HG03159 (cell line): ENCODE measurements at regions not wholly inside any gene's neighbourhood (a gene's known extent, or its start where the extent isn't known, plus 50 kb on each side); places are given as distances from the start of the nearest gene placed in this dataset.

Source experiments
- ATAC-seq: cut with Tn5 transposase; IDR thresholded peaks from one replicate; pipeline ENCODE4 v1.9.1; 2021; ENCODE audit warnings: mild to moderate bottlenecking, moderate library complexity; ENCODE audit not compliant: unreplicated experiment

DNA sequence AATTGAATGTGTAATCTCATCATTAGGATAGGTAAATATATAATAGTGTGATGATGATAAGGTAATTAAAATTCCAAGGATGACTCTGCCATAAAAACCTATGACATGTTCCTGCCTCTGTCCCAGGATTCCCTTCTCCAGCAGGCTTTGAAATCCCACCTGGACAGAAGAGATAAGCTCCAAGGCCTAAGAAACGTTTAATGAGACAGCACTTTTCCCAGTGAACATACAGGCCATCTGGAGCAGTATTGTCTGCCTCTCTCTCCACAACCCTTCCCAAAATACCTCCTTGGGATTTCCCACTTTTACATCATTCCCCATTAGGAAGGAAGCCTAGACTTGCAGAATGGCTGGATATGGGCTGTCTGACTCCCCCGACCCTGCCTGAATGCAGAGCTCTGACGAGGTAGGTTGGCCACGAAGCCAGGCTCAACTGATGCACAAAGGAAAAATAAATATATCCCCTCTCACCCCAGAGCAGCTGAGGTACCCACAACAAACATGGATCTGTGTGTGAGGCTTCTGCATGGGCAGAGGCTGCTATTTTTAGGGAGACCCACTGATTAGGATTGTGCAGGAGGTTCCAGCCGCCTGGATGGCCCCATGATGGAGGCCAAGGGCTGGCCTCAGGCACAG lies 71.0 kb downstream of the TMPRSS5 start:
- ATAC-seq: no peak

DNA sequence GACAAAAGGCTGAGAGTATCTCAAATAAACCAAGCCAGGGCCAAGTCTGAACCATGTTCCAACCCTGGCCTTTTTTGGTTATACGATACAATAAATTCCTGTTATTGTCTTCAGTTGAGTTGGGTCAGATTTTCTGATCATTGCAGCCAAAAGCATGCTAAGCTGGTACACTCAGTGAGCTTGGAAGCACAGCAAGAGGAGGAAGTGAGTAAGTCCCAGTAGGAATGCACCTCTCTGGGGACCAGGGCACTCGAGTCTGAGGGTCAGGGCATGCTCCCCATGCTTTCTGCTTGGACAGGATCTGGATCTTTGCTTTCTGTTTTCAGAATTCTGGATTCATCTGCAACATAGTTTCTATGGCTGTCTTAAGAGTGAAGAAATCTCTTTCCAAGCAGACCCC lies 73.1 kb downstream of the TMPRSS5 start:
- no peak for ATAC-seq

DNA sequence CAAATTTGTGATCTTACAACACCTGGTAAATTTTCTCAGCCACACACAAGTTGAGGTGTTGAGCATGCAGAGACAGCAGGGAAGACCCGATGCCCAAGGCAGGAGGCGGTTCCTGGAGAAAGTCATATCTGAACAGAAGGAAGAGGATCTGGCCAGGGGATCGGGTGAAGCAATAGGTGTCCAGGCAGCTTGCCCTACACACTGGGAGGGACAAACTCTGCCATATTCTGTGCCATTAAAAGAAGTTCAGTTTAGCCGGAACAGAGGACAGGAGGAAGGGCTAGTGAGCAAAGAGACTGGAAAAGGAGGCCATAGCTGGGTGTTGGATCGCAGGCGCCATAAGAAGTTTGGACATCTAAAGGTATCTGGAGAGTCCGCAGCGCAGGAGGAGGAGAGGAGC lies 76.5 kb downstream of the TMPRSS5 start:
- no peak for ATAC-seq

DNA sequence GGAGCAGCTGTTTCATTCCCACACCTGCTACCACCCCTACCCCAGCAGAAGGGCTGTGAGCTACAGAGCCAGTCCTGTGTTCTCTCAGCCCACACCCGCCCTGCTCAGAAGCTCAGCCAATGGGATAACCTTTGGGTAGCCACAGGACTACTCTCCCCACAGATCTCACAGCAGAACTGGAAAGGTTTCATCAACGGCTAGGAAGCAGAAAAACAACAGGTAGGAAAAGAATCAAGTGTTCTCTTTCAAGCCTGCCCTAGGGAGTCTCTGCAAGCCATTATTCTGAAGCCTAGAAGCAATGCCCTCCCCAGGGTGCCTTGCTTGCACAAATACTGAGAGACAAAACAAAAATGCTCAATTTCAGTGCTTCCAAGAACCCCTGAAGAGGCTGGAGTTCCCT lies 77.2 kb downstream of the TMPRSS5 start:
- ATAC-seq: no peak

DNA sequence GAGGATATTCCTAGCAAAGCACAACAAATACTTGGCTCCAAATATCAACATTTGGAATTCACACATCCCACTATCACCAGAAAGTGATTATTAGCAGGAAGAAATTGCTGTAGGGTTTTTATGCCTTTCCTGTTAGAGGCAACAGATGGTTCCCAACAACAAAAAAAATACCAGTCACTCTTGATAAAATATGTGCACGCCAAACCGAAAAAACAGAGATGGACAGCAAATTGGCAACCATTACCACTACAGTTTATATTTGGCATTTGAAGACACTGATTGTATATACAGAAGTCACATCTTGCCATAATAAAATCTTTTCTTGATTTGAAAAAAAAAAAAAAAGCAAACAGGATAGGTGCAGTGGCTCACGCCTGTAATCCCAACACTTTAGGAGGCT lies 78.2 kb downstream of the TMPRSS5 start:
- ATAC-seq: no peak

DNA sequence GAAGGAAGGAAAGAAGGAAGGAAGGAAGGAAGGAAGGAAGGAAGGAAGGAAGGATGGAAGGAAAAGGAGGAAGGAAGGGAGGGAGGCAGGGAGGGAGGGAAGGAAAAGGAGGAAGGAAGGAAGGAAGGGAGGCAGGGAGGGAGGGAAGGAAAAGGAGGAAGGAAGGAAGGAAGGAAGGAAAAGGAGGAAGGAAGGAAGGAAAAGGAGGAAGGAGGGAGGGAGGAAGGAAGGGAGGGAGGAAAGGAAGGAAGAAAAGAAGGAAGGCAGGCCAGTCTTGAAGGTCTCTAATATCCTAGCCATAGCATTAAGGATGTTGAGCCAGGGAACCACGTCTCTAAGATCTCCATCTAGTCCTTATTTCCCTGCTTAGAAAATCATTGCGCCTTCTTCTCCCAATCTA lies 78.8 kb downstream of the TMPRSS5 start:
- ATAC-seq: no peak

DNA sequence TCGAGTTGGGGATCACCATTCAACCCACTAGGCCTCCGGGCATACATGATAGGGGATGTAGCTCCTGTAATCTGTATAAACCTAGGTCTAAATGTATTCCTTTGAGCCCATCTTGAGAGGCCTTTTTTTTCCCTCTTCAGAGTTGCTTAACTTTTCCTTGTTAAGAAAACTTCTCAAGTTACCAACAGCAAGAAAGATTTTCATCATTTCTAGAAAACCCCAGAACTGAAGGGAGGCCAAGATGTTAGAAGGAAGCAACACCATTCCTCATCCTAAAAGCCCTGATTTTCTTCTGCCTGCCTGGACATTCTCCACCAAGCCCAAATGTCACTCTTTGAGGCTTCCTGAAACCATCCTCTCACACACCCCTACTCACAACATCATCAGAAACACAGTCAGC lies 79.4 kb downstream of the TMPRSS5 start:
- ATAC-seq: no peak

DNA sequence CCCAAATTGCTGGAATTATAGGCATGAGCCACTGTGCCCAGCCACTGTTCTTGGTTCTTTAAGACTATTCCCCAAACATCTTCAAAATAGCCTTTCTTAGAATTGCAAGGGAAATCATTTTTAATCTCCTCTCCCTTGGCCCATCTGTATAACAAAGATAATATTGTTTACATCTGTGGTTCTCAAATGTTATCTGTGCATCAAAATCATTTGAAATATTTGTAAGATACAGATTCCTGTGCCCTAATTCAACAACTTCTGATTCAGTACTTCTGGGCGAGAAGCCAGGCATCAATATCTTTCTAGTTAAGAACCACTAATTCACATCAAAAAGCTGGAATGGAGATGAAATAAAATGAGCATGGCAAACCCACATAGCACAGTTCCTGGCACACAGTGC lies 83.0 kb downstream of the TMPRSS5 start:
- ATAC-seq: no peak

DNA sequence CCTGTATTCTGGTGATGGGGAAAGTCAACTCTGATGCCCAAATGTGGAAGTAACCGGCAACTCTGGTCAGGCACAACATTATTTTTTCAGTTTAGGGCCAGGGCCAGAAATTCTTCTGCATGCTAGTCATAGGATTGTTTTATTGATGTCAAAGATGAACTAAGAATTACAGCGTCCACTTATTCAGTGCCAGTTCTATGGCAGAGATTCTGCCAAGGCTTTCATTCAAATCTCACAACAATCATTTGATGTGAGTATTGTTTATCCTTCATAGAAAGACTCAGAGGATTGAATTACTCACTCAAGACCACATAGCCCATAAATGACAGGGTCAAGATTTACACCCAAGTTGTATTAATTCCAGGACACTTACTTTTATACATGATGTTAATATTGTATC lies 87.7 kb downstream of the TMPRSS5 start:
- ATAC-seq: no peak

DNA sequence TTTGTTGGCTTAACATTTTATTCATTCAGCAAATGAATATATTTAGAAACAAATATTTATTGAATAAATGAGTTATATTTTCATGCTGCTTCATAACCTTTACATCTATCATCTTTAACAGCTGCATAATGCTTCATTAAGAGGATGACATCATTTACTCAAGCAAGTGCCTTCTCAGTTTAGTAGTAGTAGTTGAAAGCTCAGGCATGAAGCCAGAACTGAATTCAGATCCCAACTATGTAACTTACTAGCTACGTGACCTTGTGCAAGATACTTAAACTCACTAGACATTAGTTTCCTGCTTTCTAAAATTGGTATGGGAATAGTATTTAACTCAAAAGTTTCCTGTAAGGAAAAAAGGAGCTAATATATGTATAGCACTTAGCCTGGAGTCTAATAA lies 90.3 kb downstream of the TMPRSS5 start:
- no peak for ATAC-seq

DNA sequence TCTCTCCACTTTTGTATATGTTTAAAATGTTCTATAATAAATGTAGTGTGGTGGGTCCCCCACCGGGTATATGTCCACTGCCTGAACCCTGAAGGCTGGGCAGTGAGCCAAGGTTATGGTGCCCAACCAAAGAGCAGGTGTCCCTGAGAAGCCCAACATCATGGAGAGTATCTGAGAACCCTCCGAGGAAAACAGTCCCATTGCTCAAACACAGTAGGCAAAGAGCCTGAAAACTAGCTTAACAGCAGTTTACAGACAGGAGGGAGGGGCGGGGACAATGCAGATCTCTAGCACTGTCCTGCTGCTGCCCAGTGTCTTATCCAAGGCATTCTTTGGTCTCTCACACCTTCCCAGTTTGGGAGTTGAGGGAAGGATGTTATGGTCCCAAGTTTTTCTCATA lies 91.0 kb downstream of the TMPRSS5 start:
- ATAC-seq: no peak

DNA sequence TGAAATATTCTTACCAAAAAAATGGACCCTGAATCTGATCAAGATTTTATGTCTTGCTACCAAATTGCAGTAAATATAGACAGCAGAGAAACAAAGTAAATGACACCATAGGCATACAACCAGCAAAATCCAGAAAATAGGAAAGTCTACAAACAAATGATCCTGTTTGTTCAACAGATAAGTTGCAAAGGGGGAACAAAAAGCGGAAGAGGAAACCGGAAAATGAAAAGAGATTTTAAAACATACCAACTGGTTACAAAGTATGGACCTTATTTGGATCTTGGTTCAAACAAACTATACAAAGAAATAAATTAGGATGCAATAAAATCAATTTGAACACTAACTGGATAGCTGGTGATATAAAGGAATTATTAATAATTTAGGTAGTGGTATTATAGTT lies 92.0 kb downstream of the TMPRSS5 start:
- ATAC-seq: no peak

DNA sequence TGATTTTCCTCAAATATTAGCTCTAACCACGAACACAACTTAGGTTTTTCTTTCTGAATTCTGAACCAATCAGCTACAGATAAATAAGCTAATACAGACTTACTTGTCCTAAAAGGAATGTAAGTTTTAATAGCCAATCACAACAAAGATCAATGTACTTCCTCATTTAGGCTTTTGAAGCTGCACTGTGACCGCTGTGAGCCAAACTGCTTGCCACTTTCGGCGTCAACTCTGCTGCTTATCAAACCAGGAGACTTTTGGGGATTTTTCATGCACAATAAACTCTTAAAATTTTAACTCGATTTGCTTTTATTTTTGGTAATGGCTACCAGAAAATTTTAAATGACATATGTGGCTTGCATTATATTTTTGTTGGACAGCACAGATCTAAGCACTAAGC lies 92.5 kb downstream of the TMPRSS5 start:
- ATAC-seq: no peak

DNA sequence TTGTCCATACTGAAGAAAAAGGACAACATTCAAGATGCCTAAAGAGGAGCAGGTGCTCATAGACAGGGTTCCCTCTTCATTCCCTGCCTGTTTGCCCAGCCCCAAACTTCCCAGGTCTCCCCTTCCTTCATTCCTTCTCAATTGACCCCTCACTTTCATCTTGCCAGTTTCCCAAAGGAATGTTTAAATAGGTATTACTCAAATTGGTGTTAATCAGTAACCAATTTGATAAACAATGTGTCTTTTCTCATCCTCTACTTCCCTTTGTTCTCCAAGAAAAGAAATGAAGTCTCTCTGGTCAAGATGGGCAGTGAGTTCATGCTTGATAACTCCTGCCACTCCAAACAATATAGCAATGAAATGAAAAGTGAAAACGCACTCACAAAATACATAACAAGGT lies 101.9 kb downstream of the TMPRSS5 start:
- no peak for ATAC-seq

DNA sequence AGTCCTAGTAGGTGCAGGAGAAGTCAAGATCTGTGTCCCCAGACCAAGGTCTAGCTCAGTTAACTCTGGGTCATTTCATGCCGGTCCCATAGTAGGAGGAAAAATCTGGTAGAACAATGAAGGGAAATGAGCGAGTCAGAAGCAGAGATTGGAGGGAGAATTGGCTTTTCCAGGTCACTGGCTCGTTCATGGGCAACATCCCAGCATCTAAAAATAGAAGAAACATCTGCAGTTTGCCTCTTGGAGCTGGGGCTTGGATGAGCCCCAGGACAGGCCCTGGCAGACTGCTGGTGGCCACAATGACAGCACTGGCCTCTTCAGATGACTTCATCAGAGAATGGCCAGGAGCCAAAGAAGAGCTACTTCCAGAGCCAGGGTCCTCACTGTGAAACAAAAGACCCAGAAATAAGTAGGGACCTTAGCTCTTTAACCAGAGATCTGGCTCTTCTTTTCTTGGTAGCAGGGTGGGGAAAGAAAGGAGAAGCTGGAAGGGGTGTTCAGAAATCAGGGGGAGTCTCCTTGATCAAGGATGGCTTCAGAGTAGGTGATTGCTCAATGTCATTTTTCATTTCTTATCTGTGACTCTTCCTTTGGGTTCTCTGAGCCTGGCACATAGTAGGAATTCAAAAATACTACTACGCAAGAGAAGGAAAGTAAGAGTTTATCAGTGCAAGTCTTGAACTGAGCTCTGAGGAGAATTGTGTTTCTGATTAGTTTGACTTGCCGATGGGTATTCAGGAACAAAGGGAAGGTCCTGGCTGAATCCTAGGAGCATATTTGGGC lies 102.6 kb downstream of the TMPRSS5 start:
- no peak for ATAC-seq

DNA sequence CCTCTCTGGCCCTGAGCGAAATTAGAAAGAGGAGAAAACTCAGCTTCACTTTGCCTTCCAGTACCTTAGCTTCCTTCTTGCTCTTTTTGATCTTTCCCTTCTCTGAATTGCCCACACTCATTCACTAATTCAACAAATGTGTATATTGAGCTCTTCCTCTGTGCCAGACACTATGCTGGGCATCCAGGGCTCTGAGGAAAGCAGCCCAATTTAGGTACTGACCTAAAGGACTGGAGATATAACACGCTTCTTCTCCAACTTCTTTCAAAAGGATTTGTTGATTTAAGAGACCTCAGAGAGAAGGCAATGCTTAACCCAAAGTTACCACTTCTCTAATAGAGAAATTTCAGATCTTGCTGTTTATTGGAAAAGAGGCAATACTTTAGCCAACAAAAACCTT lies 103.6 kb downstream of the TMPRSS5 start:
- no peak for ATAC-seq

DNA sequence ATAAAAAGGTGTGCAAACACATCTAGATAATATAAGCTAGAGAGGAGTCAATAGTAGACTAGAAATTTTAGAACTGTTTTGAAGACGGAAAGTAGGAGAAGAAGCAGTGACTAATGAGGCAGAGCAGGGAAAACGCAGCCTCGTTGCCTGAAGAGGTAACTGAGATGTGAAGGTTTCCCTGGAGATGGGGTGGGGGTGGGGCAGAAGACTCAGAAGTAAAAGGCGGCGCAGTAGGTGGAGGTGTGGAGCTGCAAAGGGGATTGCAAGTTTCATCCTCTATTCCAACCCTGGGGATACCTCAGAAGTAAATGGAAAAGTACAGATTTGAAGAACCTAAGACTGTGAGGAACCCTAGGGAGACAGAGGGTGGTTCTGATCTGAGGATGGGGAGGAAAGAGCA lies 109.5 kb downstream of the TMPRSS5 start:
- ATAC-seq: no peak

DNA sequence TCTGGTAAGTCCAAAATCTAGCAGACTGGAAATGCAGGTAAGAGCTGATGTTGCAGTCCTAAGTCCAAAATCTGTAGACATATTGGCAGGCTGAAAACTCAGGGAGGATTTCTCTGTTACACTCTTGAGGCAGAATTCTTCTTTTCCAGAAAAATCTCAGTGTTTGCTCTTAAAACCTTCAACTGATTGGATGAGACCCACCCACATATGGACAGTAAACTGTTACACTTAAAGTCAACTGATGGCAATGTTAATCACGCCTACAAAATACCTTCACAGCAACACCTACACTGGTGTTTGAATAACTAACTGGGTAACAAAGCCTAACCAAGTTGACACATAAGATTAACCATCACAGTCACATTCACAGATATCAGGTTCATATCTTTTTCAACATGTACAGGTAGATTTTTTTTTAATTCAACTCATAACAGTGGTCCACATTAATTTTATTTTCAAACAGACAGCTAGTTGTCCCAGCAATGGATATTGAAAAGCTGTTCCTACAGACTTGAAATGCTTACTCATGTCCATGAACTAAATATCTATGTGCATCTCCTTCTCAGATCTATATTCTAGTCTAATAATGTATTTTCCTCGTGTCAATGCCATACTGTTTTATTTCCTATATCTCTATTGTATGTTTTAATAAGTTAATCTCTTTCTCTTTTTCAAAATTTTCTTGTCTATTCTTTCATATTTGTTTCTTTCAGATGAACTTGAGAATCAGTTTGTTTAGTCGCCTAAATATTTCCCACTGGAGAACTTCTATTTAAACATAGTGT lies 110.1 kb downstream of the TMPRSS5 start:
- ATAC-seq: no peak

DNA sequence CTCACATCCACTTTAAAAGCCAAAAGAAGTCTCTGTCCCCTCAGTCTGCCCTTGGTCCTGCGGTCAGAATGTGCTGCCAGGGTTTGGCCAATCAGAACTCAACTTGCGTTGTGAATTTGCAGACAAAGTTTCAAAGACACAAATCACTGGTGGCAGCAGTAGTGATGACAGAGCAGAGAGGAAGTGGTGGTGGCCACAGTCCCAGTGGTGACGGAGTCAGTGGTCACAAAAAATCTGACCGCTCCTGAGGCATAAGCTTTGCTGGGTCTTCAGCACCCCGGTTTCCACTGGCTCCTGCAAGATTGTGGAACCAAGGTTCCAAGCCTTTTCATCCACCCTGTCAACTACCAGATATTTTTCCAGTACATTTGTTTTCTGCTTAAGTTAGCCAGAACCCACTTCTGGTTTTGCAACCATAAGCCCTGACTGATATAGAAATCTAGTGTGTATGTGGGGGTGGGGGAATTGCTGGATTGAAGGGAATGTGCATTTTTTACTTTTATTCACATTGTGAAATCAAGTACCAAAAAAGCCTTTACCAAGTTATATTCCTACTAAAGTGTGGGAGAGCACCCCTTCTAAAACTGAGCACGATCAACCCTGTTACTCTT lies 112.3 kb downstream of the TMPRSS5 start:
- peak; percentile 45 for ATAC-seq

DNA sequence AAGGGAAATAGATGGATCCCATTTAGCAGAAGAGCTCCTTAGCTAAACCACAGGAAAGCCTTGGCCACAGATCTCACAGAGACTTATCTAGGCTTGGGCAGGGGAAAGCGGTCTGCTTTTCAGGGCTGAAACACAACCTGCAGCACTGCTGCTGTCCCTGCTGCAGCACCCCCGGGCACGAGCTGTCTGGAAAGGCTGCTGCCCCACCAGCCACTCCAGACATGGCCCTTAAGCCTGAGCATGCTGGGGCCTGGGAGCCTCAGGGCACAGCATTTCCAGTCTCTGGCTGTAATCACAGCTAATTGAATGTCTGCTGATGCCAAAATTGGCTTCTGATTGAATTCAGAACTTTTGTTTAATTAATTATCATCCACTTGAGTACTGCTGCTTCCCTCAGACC lies 115.0 kb downstream of the TMPRSS5 start:
- ATAC-seq: no peak

DNA sequence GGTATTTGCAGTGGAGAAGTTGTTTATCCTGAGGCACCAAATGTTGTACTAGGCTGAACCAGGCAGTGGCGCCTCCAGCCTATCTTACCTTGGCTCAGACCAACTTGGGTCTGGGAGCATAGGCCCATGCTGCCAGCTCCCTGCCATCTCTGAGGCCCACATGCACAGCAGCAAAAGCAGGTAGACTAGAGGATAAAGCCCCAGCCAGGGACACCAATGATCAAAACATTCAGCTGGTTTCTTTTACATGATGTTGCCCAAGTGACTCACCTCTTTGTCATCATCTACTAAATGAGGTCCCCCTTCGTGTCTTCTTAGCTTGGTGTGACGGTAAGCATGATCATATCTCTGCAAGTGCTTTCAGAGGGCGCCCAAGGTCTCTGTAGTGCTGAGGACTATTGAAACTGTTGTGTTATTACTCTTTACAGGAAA lies 112.1 kb upstream of the DRD2 start:
- ATAC-seq: peak; percentile 75

DNA sequence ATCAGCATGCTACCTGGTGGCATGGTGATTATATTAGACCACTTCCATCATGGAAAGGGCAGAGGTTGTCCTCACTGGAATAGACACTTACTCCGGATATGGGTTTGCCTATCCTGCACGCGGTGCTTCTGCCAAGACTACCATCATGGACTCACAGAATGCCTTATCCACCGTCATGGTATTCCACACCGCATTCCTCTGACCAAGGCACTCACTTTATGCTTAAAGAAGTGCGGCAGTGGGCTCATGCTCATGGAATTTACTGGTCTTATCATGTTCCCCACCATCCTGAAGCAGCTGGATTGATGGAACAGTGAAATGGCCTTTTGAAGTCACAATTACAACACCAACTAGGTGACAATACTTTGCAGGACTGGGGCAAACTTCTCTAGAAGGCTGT lies 109.2 kb upstream of the DRD2 start:
- ATAC-seq: no peak
